AG04450 (cell line): ENCODE measurements at regions not wholly inside any gene's neighbourhood (a gene's known extent, or its start where the extent isn't known, plus 50 kb on each side); places are given as distances from the start of the nearest gene placed in this dataset.

Experiments
- CTCF ChIA-PET: fragments of 300-600, 350-600 bp; formaldehyde crosslinking; extraction: SDS; loops from one replicate; lab custom pipeline; 2022; ENCODE audit warnings: antibody characterized with exemption, inconsistent platforms; lab: Charles Lee
- POLR2A ChIA-PET: fragments of 350-600 bp; formaldehyde crosslinking; extraction: SDS; loops from one replicate; lab custom pipeline; 2021; ENCODE audit warnings: antibody characterized with exemption, inconsistent platforms; lab: Yijun Ruan, JAX
- DNase-seq: peaks from one replicate; pipeline ENCODE4 v3.0.0-alpha.2; 2011; ENCODE audit warnings: low read depth, low spot score
- H3K27ac ChIP-seq: one replicate; pipeline ENCODE4 v1.5.1; 2012; ENCODE audit warnings: low read depth, low read length, control low read depth
- H3K27me3 ChIP-seq: one replicate; pipeline ENCODE4 v1.6.0; 2012; ENCODE audit warnings: low read length; ENCODE audit not compliant: control insufficient read depth, insufficient read depth
- H3K4me3 ChIP-seq: 2 replicates; pipeline ENCODE4 v1.5.1; 2011; ENCODE audit warnings: mild to moderate bottlenecking, low read depth, low read length, control low read depth
- H3K9me3 ChIP-seq: 2 replicates; pipeline ENCODE4 v1.5.1; 2012; ENCODE audit warnings: low read length; ENCODE audit not compliant: control insufficient read depth, insufficient read depth
- CTCF ChIP-seq: IDR thresholded peaks from 2 replicates; pipeline ENCODE4 v1.5.1; 2011; ENCODE audit warnings: low read depth, low read length, control low read depth, inconsistent platforms

- H3K4me3 ChIP-seq: no peak overlapping the region
- no peaks in the 10 kb centered on the region for H3K9me3 ChIP-seq
- CTCF ChIA-PET: interaction anchor here (1.3 kb wide), 1 partner anchor 16 kb away, joined by 4 read pairs; no protein-coding TSS in a partner anchor
- no peak for DNase-seq
- no peak overlapping the region for H3K27ac ChIP-seq
- no peak for TF ChIP-seq CTCF
- POLR2A ChIA-PET: no interaction called here
- no peaks in the 10 kb centered on the region for H3K27me3 ChIP-seq
Measured at GRCh38 chr13:73803997-73804396, 330.2 kb downstream of the KLF12 start.

- Histone ChIP-seq H3K27ac (no peak overlapping the region), H3K9me3 (no peaks in the 10 kb centered on the region), H3K27me3 (no peaks in the 10 kb centered on the region), H3K4me3 (no peak overlapping the region)
- TF ChIP-seq CTCF: no peak
- no peak for DNase-seq
- ChIA-PET CTCF (interaction anchor here (1.4 kb wide), 1 partner anchor 487 kb away, joined by 4 read pairs; no protein-coding TSS in a partner anchor), POLR2A (no interaction called here)
Measured at GRCh38 chr13:73800011-73800410, 334.2 kb downstream of the KLF12 start.

- TF ChIP-seq CTCF: no peak
- CTCF ChIA-PET: no interaction called here
- Histone ChIP-seq H3K4me3 (no peak overlapping the region), H3K27me3 (no peaks in the 10 kb centered on the region), H3K9me3 (no peaks in the 10 kb centered on the region), H3K27ac (no peak overlapping the region)
- no peak for DNase-seq
- POLR2A ChIA-PET: no interaction called here
Measured at GRCh38 chr13:73794755-73795154, 339.4 kb downstream of the KLF12 start.

GRCh38 chr13:73793361-73793760 is 340.8 kb downstream of the KLF12 start:
- CTCF ChIA-PET: no interaction called here

GRCh38 chr13:73792796-73793195 is 341.4 kb downstream of the KLF12 start:
- ChIA-PET CTCF (no interaction called here), POLR2A (no interaction called here)
- no peak overlapping the region for H3K4me3 ChIP-seq
- no peak for TF ChIP-seq CTCF
- H3K27me3 ChIP-seq: no peaks in the 10 kb centered on the region
- no peak overlapping the region for H3K27ac ChIP-seq
- no peak for DNase-seq
- no peaks in the 10 kb centered on the region for H3K9me3 ChIP-seq

More at GRCh38 chr13:73793361-73793760, 340.8 kb downstream of the KLF12 start:
- H3K27ac ChIP-seq: no peak overlapping the region
- no peak overlapping the region for H3K4me3 ChIP-seq
- no peaks in the 10 kb centered on the region for H3K9me3 ChIP-seq
- no peak for DNase-seq
- H3K27me3 ChIP-seq: no peaks in the 10 kb centered on the region
- no peak for TF ChIP-seq CTCF
- POLR2A ChIA-PET: no interaction called here
